ENCODE measurements at regions not wholly inside any gene's neighbourhood (a gene's known extent, or its start where the extent isn't known, plus 50 kb on each side); places are given as distances from the start of the nearest gene placed in this dataset.

- Histone ChIP-seq H3K9ac (ENCODE audit: insufficient read depth, low read depth, low read length) (no peak overlapping the region), H3K4me1 (ENCODE audit: insufficient read depth, low read length) (no peaks in the 10 kb centered on the region), H3K79me2 (ENCODE audit: insufficient read depth, low read length) (no peaks in the 10 kb centered on the region), H4K20me1 (ENCODE audit: insufficient read depth, low read length) (no peaks in the 10 kb centered on the region; the same call in 1 of the 2 replicates), H3K27me3 (ENCODE audit: control insufficient read depth in 1 of 2, insufficient read depth in 2 of 2, low read length in 2 of 2) (no peaks in the 10 kb centered on the region), H3K4me2 (ENCODE audit: low read depth, low read length) (no peak overlapping the region), H2AFZ (ENCODE audit: low read length) (no peak overlapping the region), H3K4me3 (replicated peaks in 1 of 3; ENCODE audit: insufficient read depth in 1 of 3, low read depth in 2 of 3, low read length in 3 of 3) (no peak overlapping the region), H3K27ac (ENCODE audit: extremely low read length, insufficient read depth, low read length) (no peak overlapping the region), H3K36me3 (replicated peaks in 1 of 2; ENCODE audit: control insufficient read depth in 1 of 2, insufficient read depth in 2 of 2, low read length in 2 of 2) (no peaks in the 10 kb centered on the region), H3K9me3 (ENCODE audit: low read length) (0 out of 2 replicates have a peak, but pooled peaks cover 3% of the 10 kb centered on the region)
- intact Hi-C loops (cut with micrococcal nuclease; ENCODE audit: unreplicated experiment) = no loop called here
- in situ Hi-C loops (cut with HindIII; ENCODE audit: extremely low pct_ligation_motif_present, low pct_unique_long_range_greater_than_20kb) = no loop called here
- CTCF ChIA-PET (ENCODE audit: low intra/inter-chr PET ratio, low total read pairs) = no interaction called here
- POLR2A ChIA-PET = no interaction called here
- ATAC-seq (no peak), FAIRE-seq (no peak), DNase-seq (ENCODE audit: low spot score) (no peak)
- no TSS peak for BruUV-seq (replicated peaks)
- 3% methylated on average over 1 of the region's 1 CpG for WGBS (ENCODE audit: low lambda C conversion rate)
- TF ChIP-seq ZBTB42 (CRISPR knock-in tag; IDR thresholded peaks at IDR 0.05) (no peak), CBX2 (IDR thresholded peaks at IDR 0.05; ENCODE audit: low read depth, low read length) (no peak), CBX2 (CRISPR knock-in tag; IDR thresholded peaks at IDR 0.05; ENCODE audit: low read depth) (no peak), MXD4 (CRISPR knock-in tag; IDR thresholded peaks at IDR 0.05) (no peak), IKZF4 (CRISPR knock-in tag; IDR thresholded peaks at IDR 0.05; ENCODE audit: borderline replicate concordance, low read depth, not compliant biosample characterization) (no peak), U2AF1 (optimal IDR thresholded peaks at IDR 0.05; ENCODE audit: low read depth, low read length) (no peak), ZNF296 (CRISPR knock-in tag; conservative IDR thresholded peaks at IDR 0.05) (no peak), ZNF280D (CRISPR knock-in tag; IDR thresholded peaks at IDR 0.05) (no peak), XRCC5 (optimal IDR thresholded peaks at IDR 0.05; ENCODE audit: low read length) (no peak), HDAC2 (CRISPR knock-in tag; IDR thresholded peaks at IDR 0.05) (no peak)
These were observed 90.0 kb upstream of the HMGCLL1 start for GRCh38 chr6:55669028-55669427.
